HG02970 (cell line): ENCODE measurements at regions not wholly inside any gene's neighbourhood (a gene's known extent, or its start where the extent isn't known, plus 50 kb on each side); places are given as distances from the start of the nearest gene placed in this dataset.
A peak's percentile ranks its signal among the peaks of the same experiment; 100 is the strongest.
"Not testable (repeated sequence)": the region's sequence is repeated elsewhere in the genome, so short reads cannot be mapped to it uniquely, and the experiment has no call there.

Experiments
- ATAC-seq: cut with Tn5 transposase; IDR thresholded peaks from one replicate; pipeline ENCODE4 v1.9.1; 2021; ENCODE audit warnings: mild to moderate bottlenecking, moderate library complexity, moderate number of reproducible peaks; ENCODE audit not compliant: unreplicated experiment, low FRiP score

GRCh38 chr9:1532171-1532570 is 482.0 kb downstream of the DMRT2 start:
- ATAC-seq: no peak

GRCh38 chr9:1535051-1535450 is 480.1 kb upstream of the SMARCA2 start:
- no peak for ATAC-seq

GRCh38 chr9:1535599-1535998 is 479.5 kb upstream of the SMARCA2 start:
- no peak for ATAC-seq

- ATAC-seq: peak; percentile 65
These were observed 478.5 kb upstream of the SMARCA2 start for GRCh38 chr9:1536522-1537170.

- ATAC-seq: no peak
These were observed 476.8 kb upstream of the SMARCA2 start for GRCh38 chr9:1538301-1538700.

GRCh38 chr9:1539216-1539615 is 475.9 kb upstream of the SMARCA2 start:
- no peak for ATAC-seq

- ATAC-seq: no peak
These were observed 464.5 kb upstream of the SMARCA2 start for GRCh38 chr9:1550636-1551035.

GRCh38 chr9:1554081-1555035 is 460.8 kb upstream of the SMARCA2 start:
- peak; percentile 54 for ATAC-seq

GRCh38 chr9:1558666-1559065 is 456.5 kb upstream of the SMARCA2 start:
- not testable (repeated sequence) for ATAC-seq

GRCh38 chr9:1575939-1576338 is 439.2 kb upstream of the SMARCA2 start:
- no peak for ATAC-seq

- peak; percentile 96 for ATAC-seq
These were observed 434.9 kb upstream of the SMARCA2 start for GRCh38 chr9:1580215-1580614.

- no peak for ATAC-seq
These were observed 433.2 kb upstream of the SMARCA2 start for GRCh38 chr9:1581926-1582325.

- ATAC-seq: no peak
These were observed 423.8 kb upstream of the SMARCA2 start for GRCh38 chr9:1591310-1591709.

GRCh38 chr9:1598270-1598669 is 416.9 kb upstream of the SMARCA2 start:
- ATAC-seq: no peak

GRCh38 chr9:1599961-1600360 is 415.2 kb upstream of the SMARCA2 start:
- no peak for ATAC-seq

GRCh38 chr9:1604942-1605560 is 410.1 kb upstream of the SMARCA2 start:
- ATAC-seq: no peak

GRCh38 chr9:1606253-1606652 is 408.9 kb upstream of the SMARCA2 start:
- no peak for ATAC-seq

GRCh38 chr9:1612886-1613285 is 402.3 kb upstream of the SMARCA2 start:
- no peak for ATAC-seq

- ATAC-seq: no peak
These were observed 397.7 kb upstream of the SMARCA2 start for GRCh38 chr9:1617419-1617818.

- no peak for ATAC-seq
These were observed 395.0 kb upstream of the SMARCA2 start for GRCh38 chr9:1619915-1620710.
